PC-3 (cell line): ENCODE measurements at regions not wholly inside any gene's neighbourhood (a gene's known extent, or its start where the extent isn't known, plus 50 kb on each side); places are given as distances from the start of the nearest gene placed in this dataset.

Source experiments
- EZH2 ChIP-seq: fragments of 300-600 bp; sonication (generic); IDR thresholded peaks from one replicate; pipeline ENCODE4 v1.6.1; 2017; ENCODE audit warnings: antibody characterized with exemption, mild to moderate bottlenecking, low read length; ENCODE audit not compliant: unreplicated experiment
- EZH2phosphoT487 ChIP-seq: fragments of 300-600 bp; sonication (generic); IDR thresholded peaks from 2 replicates; pipeline ENCODE4 v1.6.1; 2018; ENCODE audit warnings: mild to moderate bottlenecking, antibody characterized with exemption, low read length, borderline replicate concordance
- TF ChIP-seq, protein P1 (sequence below): fragments of 300-600 bp; sonication (generic); conservative IDR thresholded peaks from 2 replicates; pipeline ENCODE4 v1.5.1; 2017; ENCODE audit warnings: antibody characterized with exemption, low read depth, mild to moderate bottlenecking, low read length

DNA sequence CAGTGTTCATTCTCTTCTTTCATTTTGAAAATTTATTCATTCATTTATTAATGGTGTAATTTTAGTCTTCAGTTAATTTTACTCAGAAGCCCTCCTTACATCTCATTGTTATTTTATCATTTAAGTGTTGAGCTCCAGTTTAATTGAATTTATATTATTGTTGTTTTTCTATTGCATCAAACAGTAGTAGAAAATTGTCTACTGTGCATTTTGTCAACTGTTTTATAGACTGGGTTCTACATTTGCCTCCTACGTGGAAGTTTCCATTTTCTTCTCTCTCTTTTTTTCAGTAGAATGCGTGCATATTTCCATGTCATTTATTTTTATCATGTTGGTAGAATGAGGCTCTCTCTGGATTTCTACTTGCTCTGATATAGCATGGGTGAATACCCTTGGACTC lies 487.4 kb downstream of the NR2F2 start:
- TF ChIP-seq, protein P1, sequence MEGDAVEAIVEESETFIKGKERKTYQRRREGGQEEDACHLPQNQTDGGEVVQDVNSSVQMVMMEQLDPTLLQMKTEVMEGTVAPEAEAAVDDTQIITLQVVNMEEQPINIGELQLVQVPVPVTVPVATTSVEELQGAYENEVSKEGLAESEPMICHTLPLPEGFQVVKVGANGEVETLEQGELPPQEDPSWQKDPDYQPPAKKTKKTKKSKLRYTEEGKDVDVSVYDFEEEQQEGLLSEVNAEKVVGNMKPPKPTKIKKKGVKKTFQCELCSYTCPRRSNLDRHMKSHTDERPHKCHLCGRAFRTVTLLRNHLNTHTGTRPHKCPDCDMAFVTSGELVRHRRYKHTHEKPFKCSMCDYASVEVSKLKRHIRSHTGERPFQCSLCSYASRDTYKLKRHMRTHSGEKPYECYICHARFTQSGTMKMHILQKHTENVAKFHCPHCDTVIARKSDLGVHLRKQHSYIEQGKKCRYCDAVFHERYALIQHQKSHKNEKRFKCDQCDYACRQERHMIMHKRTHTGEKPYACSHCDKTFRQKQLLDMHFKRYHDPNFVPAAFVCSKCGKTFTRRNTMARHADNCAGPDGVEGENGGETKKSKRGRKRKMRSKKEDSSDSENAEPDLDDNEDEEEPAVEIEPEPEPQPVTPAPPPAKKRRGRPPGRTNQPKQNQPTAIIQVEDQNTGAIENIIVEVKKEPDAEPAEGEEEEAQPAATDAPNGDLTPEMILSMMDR = no peak
- TF ChIP-seq EZH2 (no peak), EZH2phosphoT487 (no peak)
